Putamen (tissue), 1 donor: ENCODE measurements at regions not wholly inside any gene's neighbourhood (a gene's known extent, or its start where the extent isn't known, plus 50 kb on each side); places are given as distances from the start of the nearest gene placed in this dataset.
"Not testable (repeated sequence)": the region's sequence is repeated elsewhere in the genome, so short reads cannot be mapped to it uniquely, and the experiment has no call there.

Experiments
- DNase-seq: peaks from one replicate; pipeline ENCODE4 v3.0.0-alpha.2; 2016; ENCODE audit warnings: low spot score

DNA sequence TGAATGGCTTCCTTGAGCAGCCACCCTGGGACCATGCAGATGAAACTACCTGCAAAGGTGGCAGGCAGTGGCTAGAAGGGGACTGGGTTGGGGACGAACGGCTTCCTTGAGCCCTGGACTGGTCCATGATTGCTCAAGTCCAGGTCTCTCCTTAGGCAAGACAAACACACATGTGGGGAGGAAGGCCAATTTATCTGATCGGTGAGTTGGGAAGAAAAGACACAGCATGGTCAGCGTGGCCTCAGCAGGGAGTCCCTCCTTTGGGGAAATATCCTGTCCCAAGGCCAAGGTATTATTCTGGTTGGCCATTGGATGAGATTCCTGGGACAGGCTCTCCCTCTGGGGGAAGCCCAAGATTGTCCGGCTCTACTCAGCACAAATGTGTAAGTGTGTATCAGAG lies 116.3 kb upstream of the ERG start:
- no peak for DNase-seq

DNA sequence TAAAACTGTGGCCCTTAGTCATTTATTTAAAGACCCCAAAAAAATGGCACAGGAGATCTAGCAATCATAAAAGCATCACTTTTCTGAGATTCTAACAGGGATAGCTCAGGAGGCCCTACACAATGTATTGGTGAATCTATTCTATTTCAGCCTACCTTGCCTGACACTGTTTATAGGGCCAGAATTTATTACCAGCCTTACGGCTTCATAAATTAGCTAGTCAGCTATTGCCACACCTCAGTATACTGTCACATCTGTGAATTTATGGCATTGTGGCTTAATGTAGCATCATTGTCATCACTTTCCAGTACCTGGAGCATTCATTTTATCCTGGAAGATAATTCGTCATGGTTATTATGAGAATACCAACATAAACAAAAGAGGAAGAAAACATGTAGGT lies 121.2 kb upstream of the ERG start:
- DNase-seq, result no peak

DNA sequence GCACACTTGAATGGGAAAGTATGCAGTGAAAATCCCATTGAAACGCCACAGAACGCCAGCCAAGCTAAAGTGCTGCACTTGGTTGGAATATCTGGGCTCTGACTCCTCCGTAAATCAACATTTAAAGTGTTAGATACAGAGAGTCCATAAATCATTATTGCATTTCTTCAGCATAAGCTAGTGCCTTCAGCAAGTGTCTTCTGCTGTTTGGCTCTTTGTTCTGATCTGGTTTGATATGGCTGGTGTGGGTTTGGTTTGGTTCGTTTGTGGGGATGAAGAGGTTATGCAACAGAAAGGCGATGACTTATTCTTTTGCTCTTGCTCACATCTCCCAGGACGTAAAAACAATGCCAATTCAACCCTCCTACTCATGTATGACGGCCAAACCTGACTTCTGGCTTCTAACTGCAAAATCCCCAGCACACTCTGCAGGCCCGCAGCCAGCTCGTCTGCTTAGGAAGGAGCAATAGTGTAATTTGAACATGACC lies 121.8 kb upstream of the ERG start:
- DNase-seq, result no peak

DNA sequence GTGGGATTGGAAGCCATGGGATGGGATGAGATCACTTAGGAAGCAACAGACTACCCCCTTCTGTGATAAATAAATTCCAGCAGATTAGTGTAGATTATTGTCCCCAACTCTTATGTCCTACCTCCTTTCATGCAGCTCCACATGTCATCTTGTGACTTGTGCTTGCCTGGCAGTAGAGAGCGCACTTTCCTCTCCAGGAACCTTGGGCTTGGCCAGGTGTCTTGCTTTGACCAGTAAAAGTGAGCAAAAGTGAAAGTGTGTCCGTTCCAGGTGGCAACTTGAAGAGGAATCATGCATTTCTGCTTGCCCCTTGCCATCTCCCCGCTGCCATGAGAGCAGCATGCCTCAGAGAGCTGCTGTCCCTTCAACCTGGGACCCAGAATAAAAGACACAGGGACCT lies 122.9 kb upstream of the ERG start:
- no peak for DNase-seq

DNA sequence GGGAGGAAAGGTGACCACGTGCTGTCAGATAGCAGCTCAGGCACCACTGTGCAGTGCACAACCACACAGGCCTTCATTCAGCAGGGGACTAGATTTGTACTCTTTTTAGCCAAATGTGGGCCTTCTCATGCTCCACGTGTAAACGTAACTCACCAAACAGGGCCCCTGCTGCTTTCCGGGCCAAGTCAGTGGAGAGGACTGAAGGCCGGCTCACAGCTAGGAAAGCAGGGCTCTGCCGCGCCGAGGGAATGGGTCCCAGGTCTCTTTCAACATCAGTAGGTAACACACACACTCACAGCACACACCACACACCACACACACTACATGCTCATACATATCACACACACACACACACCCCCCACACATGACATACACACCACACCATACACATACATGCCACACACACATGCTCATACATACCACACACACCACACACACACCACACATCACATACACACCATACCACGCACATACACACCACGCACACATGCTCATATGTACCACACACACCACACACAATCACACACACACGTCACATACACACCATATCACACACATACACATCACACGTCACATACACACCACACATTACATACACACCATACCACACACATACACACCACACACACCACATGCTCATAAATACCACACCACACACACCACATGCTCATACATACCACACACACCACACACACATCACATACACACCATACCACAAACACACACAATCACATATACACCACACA lies 124.0 kb upstream of the ERG start:
- DNase-seq, result no peak

DNA sequence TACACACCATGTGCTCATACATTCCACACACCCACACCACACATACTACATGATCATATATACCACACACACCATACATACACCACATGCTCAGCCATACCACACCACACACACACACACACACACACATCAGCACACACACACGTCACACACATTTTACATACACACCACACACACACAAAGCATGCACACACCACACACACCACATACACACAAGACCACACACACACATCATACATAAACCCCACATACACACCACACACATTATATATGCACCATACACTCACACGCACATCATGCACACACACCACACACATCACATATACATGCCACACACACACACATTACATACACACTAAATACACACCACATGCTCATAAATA lies 124.5 kb upstream of the ERG start:
- no peak for DNase-seq

DNA sequence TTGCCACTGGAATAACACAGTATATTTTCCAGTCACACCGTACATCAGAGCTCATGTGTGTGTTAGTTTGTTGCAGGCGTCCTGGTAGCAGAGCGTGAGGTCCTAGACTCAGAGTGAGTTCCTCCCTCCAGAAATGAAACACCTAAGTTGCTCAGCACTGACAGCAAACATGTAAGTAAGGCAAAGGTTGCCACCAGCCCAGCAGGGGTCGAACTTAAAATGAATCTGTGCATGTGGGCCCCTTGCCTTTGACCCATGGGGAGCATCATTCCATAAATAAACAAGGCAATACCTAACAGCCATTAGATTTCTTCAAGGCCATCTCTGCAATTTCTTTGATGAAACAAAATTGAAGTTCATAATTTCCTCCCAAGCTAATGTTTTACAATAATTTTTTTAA lies 125.3 kb upstream of the ERG start:
- no peak for DNase-seq

DNA sequence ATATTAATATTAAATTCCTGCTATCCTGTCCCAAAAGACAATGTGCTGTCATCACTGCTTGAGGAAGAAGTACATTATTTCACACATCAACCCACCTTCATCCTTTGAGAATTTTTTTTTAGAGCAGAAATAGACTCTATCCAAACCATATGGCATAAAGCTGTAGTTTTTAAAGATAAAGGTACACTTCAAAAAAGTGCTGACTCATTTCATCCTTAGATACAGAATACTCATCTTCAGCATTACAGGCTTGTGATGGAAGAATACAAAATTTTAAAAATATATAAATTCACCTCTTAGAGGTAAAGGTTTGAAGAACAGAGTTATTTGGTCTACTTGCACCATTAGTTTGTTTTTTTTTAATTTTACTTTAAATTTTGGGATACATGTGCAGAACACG lies 126.7 kb upstream of the ERG start:
- DNase-seq, result no peak

DNA sequence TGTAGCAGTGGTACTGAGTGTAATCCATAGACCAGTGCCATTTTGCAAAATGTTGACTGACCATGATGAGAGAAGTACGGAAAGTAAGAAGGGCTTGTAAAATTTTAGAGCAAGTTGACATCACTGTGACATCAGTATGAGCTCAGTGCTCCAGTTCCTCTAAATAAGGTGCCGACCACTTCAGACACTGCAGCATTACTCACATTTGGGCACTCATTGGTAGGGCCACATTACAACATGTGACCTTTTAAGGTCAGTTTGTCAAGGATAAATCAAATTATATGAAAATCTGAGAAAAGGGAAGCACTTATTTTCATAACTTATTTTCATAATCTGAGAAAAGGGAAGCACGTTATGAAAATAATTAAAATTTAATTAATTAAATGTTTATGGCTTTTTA lies 128.0 kb upstream of the ERG start:
- no peak for DNase-seq

DNA sequence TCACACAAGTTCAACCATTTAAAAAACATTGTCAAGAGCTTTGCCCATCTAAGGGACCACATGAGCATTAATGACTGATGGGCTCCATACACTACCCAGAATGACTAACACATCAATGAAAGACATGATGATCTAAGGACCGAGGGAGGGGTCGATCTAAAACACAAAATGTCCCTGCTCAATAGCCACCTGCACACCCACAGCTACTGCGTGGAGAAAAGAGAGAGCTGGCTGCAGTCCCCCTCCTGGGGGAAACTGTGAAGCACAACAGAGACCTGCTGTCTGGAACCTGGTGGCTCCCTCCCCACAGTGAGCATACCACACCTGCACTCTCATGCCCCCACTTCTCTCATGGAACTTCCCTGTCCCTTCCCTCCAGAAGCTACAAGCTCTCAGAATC lies 130.1 kb upstream of the ERG start:
- DNase-seq, result no peak

DNA sequence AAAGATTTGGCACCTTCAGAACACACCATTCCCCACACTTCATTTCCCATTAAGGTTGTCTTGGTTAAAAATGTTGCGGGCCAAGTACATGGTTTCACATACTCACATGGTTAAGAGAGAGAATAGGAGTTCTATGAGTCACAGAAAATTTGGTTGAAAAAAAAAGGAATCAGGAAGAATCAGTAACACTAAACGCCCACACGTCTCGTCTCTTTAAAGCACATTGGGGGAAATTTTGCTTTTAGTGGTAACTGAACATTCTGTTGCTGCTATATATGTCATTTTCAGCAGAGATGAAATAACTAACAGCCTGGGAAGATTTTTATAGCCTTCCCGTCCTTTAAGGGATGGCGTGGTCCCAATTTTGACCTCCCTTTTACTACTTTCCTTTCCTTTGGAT lies 132.9 kb upstream of the ERG start:
- peak; percentile 29 for DNase-seq

DNA sequence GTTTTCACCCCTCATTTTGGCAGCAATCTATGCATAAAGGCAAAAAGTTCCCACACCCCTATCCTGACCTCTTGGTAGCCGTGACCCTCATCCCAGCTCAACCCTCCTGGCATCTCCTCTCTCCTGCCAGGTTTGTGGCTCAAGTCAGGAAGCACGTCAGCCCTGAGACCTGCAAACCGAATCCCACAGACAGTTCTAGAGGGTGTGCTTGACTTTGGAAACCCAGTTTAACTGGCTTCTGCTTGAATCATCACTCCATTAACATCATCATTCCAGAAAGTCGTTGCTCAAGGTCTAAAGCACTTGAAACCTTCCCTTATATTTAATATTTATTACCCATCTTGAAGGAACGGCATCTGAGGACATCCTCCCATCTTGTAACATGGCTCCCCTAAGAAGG lies 133.4 kb upstream of the ERG start:
- DNase-seq, result no peak

DNA sequence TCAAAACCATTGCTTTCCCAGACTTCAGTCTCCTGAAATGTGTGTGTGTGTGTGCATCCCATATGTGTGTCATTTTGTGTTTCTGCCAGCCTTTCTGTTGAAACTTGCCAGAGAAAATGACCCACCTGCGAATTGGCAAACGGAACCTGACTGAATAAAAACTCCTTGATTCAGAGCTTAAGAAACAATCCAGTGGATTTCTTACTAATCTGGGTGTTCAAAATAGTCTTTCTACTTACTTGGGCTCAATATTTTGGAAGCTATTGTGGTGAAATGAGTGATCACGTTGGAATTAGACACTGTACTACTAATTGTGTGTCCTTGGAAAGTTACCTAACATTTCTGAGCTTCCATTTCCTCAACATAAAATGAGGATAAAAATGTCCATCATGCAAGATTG lies 138.9 kb upstream of the ERG start:
- no peak for DNase-seq

DNA sequence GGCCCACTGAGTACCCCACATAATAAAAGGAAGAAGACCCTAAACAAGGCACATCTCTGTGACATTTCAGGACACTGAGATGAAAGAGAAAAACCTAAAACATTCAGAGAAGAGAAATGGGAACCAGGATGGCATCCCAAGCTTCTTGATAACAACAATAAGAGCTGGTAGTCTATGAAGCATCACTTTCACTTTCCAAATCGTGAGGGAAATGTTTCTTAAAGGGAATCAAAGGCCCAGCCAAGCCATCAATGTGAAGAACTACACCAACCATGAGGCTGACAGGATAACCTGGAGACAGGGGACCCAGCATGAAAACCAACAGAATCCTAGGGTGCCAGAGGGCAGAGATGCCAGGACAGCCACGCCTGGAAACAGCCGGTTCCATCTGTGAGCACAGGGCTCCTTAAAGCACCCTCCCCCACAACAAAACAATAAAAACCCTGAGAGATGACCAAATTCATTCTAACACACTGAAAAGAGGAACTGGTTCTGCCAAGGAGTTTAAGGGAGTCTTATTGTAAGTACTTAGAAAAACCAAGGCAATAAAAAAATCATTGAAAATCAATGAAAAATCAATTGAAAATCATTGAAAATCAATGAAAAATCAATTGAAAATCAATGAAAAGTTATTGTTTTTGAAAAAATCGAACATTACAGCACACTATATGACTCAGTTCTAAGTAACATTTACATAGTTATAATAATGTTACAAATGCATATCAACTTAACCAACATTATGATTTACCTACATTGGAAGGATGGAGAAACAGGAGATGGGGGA lies 141.5 kb upstream of the ERG start:
- no peak for DNase-seq

DNA sequence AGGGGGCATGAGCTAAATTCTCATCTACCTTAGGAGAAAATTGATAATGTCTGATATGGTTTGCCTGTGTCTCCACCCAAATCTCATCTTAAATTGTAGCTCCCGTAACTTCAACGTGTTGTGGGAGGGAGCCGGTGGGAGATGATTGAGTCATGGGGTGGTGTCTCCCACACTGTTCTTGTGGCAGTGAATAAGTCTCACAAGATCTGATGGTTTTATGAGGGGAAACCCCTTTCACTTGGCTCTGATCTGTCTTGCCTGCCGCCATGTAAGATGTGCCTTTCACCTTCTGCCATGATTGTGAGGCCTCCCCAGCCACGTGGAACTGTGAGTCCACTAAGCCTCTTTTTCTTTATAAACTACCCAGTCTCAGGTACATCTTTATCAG lies 142.1 kb upstream of the ERG start:
- DNase-seq, result not testable (repeated sequence)

DNA sequence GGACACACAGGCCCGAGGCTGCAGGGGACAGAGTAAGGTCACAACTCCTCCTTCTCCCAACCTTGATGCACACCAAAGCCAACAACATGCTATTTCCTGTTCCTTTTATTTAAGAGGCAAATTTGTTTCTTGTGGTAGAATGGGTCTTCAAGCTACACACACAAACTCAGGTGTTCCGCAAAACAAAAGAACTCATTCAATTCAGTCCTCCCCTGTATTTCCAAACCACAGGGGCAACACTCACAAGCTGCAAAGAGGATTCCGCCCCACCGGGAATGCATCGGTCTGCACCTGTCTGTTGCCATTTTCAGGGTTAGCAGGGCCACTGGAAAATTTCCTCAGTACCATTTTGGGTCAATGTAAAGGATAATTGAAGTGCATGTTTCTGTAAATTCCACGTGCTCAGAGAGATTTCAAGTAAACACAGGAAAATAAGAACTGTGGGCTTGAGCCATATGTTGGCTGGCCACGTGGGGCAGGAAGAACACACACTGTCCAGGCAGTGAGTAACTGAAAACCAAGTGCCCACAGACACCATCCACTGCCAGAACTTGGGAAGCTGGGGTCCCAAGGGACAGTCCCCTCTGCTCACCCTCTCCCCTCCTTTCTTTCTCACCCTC lies 145.2 kb upstream of the ERG start:
- DNase-seq, result no peak

DNA sequence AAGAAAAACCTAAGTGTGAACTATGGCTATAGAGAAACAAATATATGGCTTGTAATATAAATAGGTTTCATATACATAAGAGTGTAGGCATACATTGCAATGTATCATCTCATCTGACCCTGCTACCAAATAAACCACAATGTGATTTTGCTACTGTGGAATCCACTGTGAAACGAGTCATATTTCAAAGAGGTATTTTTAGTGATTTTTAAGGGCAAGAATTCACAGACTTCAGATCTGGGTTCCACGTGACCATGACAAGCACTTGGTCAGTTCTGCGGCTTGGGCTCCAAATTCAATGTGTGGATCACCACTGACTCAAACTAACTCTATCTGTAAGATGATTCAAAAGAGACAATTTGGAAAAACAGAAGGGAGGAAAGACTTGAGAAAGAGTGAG lies 147.0 kb upstream of the ERG start:
- DNase-seq, result no peak

DNA sequence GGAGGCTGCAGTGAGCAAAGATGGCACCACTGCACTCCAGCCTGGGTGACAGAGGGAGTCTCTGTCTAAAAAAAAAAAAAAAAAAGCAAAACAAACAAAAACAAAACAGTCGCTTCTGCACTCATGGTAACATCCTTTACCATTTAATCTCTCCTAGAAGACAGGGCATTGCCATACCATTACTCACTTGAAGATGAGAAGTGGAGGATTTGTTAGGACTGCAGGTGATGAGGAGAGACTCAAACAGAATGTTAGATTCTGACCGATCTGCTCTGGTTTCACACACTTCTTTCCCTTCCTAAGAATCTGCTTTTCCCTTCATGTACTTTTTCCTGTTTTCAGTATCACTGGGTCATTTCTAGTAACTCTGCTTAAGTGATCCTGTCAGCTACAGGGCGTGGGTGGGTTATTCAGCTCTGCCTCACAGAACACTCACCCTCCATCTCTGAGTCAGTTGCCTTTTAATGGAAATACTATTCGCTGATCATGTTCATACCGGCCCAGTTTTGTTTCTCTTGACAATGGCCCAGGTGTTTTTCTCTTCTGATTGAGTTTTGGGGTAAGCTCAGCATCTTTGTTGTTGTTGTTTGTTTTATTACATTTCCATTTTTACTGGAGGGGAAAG lies 148.0 kb upstream of the ERG start:
- DNase-seq, result no peak

DNA sequence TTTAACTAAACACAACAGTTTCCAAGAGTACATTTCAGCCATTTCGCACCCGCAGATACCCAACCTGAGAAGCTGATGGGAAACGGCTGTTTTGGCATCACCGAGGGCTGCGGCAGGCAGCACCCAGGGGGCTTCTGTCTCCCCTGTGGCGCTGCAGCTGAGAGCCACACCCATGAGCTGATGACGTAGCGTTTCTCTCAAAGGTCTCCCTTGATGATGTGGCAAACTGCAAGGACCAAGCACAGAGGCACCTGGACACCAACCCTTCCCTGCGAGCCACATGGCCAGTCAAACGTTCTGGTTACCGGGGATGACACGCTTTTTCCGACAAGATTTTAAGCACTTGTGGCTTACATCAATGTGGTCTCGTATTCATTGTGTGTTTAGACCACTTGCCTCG lies 150.8 kb upstream of the ERG start:
- no peak for DNase-seq

DNA sequence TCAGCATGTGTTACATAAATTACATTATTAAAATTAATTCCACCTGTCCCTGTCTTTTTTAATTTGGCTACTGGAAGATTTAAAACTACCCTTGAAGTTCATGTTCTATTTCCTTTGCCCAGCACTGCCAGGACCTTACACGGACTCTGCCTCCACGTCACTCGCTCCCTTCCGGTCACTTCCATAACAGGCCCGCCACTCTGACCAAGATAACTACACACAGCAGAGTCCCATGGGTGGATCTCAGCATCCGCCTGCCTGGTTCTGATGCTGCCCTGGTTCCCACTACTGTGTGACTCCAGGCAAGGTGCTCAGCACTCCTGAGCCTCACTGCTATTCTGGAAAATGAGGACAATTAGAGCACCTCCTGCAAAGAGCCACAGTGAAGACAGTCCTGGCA lies 153.3 kb upstream of the ERG start:
- no peak for DNase-seq

DNA sequence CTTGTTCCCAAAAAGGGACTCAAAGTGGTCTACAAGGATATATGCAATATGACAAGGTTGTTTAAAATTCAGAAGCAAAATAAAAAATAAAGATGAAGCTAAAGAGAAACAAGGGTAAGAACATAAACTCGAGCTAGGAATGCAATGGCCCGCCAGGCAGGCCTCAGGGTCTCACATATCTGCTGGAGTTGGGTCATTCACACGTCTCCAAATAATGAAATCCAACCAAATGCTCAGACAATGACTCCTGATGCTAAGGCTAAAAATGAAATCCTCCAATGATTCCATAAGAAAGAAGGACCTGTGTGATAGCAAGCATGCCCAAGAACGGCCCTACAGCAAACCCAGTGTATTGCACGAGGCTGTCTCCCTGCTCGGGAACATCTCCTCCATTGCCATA lies 153.3 kb upstream of the ETS2 start:
- no peak for DNase-seq

DNA sequence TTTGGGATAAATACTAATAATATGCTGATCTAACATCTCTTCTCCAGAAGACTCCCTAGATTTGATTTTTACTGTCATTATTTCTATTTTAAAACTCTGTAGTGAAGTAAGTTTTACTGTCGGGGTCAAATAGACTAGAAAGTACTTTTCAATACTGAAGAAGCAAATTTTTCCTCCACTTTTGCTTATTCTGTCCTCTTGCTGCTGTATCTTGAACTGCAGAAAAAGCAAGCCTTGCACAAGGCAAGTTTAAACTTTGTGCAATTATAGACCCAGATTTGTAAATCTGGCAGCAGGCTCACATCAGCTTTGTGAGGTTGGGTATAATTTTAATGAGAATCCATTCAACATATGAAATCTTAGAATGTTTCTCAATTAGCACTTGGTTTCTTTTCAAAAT lies 151.1 kb upstream of the ETS2 start:
- DNase-seq, result no peak

DNA sequence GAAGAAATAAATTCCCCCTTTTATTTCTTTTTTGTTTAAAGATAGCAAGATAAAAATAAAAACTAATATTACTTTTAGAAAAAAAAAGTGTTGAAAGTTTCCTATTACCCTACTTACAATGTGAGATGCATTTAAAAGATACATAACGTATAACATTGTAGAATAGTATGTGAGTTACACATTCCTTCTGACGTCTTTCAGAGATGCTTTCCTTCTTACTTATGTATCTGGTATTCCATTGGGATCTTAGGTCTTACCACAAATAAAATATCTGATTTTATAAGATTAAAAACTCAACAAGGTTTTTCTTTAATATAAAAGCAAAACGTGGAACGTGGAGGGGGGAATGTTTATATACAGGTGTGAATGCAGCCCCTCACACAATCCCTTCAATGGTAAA lies 147.2 kb upstream of the ETS2 start:
- no peak for DNase-seq
